ENCODE measurements at regions not wholly inside any gene's neighbourhood (a gene's known extent, or its start where the extent isn't known, plus 50 kb on each side); places are given as distances from the start of the nearest gene placed in this dataset.

GRCh38 chr2:220628252-220628651 lies 943.9 kb downstream of the EPHA4 start:
- ATAC-seq (ENCODE audit: low FRiP score) = no peak
- no peak for DNase-seq (ENCODE audit: low spot score)
- no peak for TF ChIP-seq CTCF (IDR thresholded peaks at IDR 0.05)

- ATAC-seq (ENCODE audit: low FRiP score) = no peak
- TF ChIP-seq CTCF (IDR thresholded peaks at IDR 0.05) = no peak
- no peak for DNase-seq (ENCODE audit: low spot score)
Measured at GRCh38 chr2:220641137-220641536, 931.0 kb downstream of the EPHA4 start.

- no peak for TF ChIP-seq CTCF (IDR thresholded peaks at IDR 0.05)
- ATAC-seq (ENCODE audit: low FRiP score) = no peak
- no peak for DNase-seq (ENCODE audit: low spot score)
Measured at GRCh38 chr2:220646424-220646823, 925.7 kb downstream of the EPHA4 start.

GRCh38 chr2:220648628-220649027 lies 923.5 kb downstream of the EPHA4 start:
- no peak for TF ChIP-seq CTCF (IDR thresholded peaks at IDR 0.05)

GRCh38 chr2:220653776-220654175 lies 918.3 kb downstream of the EPHA4 start:
- TF ChIP-seq CTCF (IDR thresholded peaks at IDR 0.05) = no peak
- DNase-seq (ENCODE audit: low spot score) = no peak
- no peak for ATAC-seq (ENCODE audit: low FRiP score)

More at GRCh38 chr2:220648628-220649027, 923.5 kb downstream of the EPHA4 start:
- no peak for ATAC-seq (ENCODE audit: low FRiP score)
- no peak for DNase-seq (ENCODE audit: low spot score)

GRCh38 chr2:220654322-220654721 lies 917.8 kb downstream of the EPHA4 start:
- ATAC-seq (ENCODE audit: low FRiP score) (no peak), DNase-seq (ENCODE audit: low spot score) (no peak)
- TF ChIP-seq CTCF (IDR thresholded peaks at IDR 0.05) = no peak

DNA sequence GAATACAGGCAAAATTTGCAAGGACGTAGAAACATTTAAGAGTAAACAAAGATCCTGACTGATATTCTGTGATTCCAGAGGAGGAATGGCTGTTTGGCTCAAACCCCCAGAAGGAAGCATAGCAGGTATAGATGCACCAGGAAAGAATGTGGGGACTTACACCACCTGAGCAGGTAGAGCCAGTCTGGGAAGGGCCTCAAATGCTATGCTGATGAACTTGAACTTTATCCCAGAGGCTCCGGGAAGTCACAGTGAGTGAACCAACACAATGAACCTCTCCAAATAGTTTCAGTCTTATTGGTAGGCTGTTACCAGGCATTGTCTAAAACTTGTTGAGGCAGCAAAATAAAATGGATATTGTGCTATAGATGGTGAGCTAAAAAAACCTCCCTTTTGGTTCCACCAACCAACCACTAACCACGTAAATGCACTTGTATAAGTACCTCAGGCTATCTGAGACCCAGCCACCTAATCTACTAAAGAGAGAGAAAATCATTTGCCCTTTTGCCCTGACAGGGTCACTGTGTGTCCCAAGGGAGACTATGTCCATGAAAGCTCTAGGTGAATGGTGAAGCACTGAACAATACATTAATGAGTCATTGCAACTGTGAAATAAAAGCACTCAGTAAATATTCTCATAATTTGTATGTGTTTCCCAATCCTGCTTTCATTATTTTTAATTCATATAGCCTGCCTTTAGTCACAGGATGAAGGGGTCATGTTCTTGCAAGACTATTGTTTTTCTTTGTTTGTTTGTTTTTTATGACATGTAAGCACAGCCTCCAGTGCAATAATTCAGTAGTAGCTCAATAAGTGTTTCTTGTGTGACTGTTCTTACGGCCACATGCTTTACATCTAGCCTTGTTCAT lies 911.6 kb downstream of the EPHA4 start:
- TF ChIP-seq CTCF (IDR thresholded peaks at IDR 0.05) = no peak
- ATAC-seq (ENCODE audit: low FRiP score) (no peak), DNase-seq (ENCODE audit: low spot score) (no peak)

All from omental fat pad (tissue), 3 donors.